HL-60 (cell line): ENCODE measurements at regions not wholly inside any gene's neighbourhood (a gene's known extent, or its start where the extent isn't known, plus 50 kb on each side); places are given as distances from the start of the nearest gene placed in this dataset.

Experiments used
- CTCF ChIP-seq: IDR thresholded peaks from one replicate; pipeline ENCODE4 v1.5.1; 2011; ENCODE audit warnings: low read length, control low read depth, inconsistent platforms; ENCODE audit not compliant: insufficient read depth
- GABPA ChIP-seq: IDR thresholded peaks from 2 replicates; pipeline ENCODE4 v1.6.1; 2012; ENCODE audit warnings: low read depth
- POLR2AphosphoS5 ChIP-seq: IDR thresholded peaks from 2 replicates; pipeline ENCODE4 v1.6.1; 2012; ENCODE audit warnings: low read depth
- REST ChIP-seq: IDR thresholded peaks from 2 replicates; pipeline ENCODE4 v1.6.1; 2012; ENCODE audit warnings: low read depth; ENCODE audit not compliant: insufficient replicate concordance

- TF ChIP-seq CTCF: no peak
- TF ChIP-seq REST: no peak
- no peak for TF ChIP-seq POLR2AphosphoS5
- TF ChIP-seq GABPA: no peak
Measured at GRCh38 chrX:137982472-137983172, 416.7 kb downstream of the ZIC3 start.
